Mesodermal cell (in vitro differentiated cells): ENCODE measurements at regions not wholly inside any gene's neighbourhood (a gene's known extent, or its start where the extent isn't known, plus 50 kb on each side); places are given as distances from the start of the nearest gene placed in this dataset.

Experiments
- H3K27ac ChIP-seq: 2 replicates; pipeline ENCODE4 v1.7.0; 2013; ENCODE audit warnings: mild to moderate bottlenecking, low read depth, low read length, moderate library complexity; ENCODE audit not compliant: severe bottlenecking
- H3K36me3 ChIP-seq: 2 replicates; pipeline ENCODE4 v1.7.1; 2013; ENCODE audit warnings: mild to moderate bottlenecking, low read length, moderate library complexity; ENCODE audit not compliant: control insufficient read depth, insufficient read depth
- H3K4me1 ChIP-seq: one replicate; pipeline ENCODE4 v1.7.1; 2013; ENCODE audit warnings: mild to moderate bottlenecking, low read length; ENCODE audit not compliant: insufficient read depth, control insufficient read depth, poor library complexity, severe bottlenecking
- H3K4me3 ChIP-seq: 2 replicates; pipeline ENCODE4 v1.7.0; 2013; ENCODE audit warnings: low read length, control low read depth, mild to moderate bottlenecking; ENCODE audit not compliant: insufficient read depth, poor library complexity, severe bottlenecking; ENCODE audit errors: extremely low read depth
- H3K9me3 ChIP-seq: 2 replicates; pipeline ENCODE4 v1.7.1; 2013; ENCODE audit warnings: mild to moderate bottlenecking, low read length, moderate library complexity; ENCODE audit not compliant: control insufficient read depth
- WGBS, 2 experiments: methylation state at CpG; one replicate each; pipeline ENCODE4 v1.1.5; 2013; ENCODE audit warnings: missing lambda C conversion rate in 2 of 2; ENCODE audit not compliant: insufficient coverage in 2 of 2; 5-methylcytosine and 5-hydroxymethylcytosine counted together

DNA sequence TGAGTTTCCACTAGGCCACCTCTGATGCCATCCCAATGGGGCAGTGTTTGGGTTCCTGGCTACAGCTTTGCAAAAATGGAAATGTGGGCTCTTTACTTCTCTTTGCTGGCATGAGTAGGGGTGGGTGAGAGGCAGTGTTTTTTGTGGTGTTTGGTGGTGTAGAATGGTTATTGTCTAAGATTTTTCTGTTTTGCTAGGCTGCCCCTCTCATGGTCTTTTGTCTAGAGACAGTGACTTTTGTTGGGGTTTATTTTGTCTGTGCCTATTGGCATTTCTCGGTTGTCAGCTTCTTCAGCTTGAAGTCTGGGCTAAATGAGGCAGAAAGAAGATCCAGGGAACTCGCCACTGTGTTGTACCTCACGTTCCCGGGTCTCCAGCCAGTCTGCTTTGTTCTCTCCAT is 112.1 kb downstream of the CENPF start:
- Histone ChIP-seq H3K36me3 (no peaks in the 10 kb centered on the region), H3K4me1 (no peaks in the 10 kb centered on the region), H3K9me3 (no peaks in the 10 kb centered on the region), H3K27ac (no peak overlapping the region), H3K4me3 (no peak overlapping the region)
- 92 to 100% methylated on average over 1 to 2 of the region's 4 CpGs for WGBS, 2 experiments

DNA sequence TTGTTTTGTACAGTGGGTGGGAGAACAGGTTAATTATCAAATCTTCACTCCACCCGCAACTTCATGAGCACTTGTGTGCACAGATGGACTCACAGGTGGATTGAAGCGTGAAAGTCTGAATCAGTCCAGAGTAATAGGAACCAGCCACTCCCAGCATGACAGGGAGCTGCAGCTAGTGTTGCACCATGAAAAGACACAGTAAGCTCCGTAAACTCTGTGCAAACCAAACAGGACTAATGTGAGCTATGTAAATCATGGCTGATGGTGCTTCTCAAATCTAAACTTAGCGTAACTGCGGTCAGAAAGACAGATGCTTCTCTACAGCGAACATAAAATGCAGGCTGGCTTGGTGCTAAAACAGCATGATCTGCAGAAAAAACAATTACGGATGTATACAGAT is 114.4 kb downstream of the CENPF start:
- Histone ChIP-seq H3K4me1 (no peaks in the 10 kb centered on the region), H3K36me3 (no peaks in the 10 kb centered on the region), H3K4me3 (no peak overlapping the region), H3K27ac (no peak overlapping the region), H3K9me3 (no peaks in the 10 kb centered on the region)
- WGBS, 2 experiments, result 90 to 92% methylated on average over 6 to 7 of the region's 7 CpGs

DNA sequence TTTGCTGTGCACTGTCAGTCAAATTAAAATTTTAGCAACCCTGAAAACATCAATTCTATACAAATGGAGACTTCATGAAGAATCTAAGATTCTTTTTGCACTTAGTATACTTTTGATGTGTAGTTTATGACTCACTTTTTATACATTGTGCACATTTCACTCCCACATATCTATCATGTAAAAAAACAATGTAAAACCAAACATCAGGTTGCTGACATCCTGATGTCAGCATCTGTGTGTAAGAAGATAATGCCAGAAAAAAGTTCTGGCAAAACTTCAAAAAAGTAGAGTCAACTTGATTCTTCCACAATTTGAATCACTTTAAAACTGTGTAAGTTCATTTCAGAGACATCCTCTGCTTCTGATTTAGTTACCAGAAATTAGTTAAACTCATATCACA is 115.7 kb downstream of the CENPF start:
- Histone ChIP-seq H3K9me3 (no peaks in the 10 kb centered on the region), H3K4me1 (no peaks in the 10 kb centered on the region), H3K27ac (no peak overlapping the region), H3K4me3 (no peak overlapping the region), H3K36me3 (no peaks in the 10 kb centered on the region)

DNA sequence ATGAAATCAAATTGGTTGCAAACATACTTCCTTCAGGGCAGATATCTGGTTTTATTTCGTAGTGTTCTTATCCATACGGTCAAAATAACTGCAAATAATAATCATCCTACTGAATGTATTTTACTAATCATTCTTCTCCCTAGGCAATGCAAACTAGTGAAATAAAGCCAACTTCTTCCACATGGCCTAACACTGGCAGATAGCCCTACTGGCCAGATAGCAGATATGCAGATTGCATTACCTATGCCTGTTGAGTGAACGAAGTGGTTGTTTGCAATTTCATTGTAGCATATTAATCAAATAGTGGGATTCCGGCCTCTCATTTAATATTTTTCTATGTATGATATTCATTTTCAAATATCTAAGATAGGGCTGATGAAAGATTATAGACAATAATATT is 116.2 kb downstream of the CENPF start:
- H3K9me3 ChIP-seq, result no peaks in the 10 kb centered on the region
- 58 to 80% methylated on average over 2 of the region's 4 CpGs for WGBS, 2 experiments
- H3K27ac ChIP-seq, result no peak overlapping the region
- H3K4me1 ChIP-seq, result no peaks in the 10 kb centered on the region
- no peaks in the 10 kb centered on the region for H3K36me3 ChIP-seq
- H3K4me3 ChIP-seq, result no peak overlapping the region

DNA sequence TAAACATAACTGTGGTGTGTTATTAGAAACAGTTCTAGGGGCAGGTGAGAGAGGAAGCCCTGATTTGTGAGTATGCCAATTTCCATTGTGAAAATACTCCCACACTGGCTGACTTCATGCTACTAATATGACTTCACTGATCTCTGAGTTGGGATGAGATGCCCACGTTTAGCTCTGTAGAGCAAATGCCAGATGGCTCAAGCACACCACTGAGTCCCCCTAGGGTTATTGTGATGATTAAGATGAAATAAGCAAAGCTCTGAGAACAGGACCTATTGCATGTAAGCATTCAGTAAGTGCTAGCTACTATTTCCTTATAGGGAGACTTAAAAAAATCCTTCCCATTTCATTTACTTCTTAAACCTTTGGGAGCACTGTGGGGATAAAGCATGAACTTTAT is 117.6 kb downstream of the CENPF start:
- Histone ChIP-seq H3K36me3 (no peaks in the 10 kb centered on the region), H3K4me1 (no peaks in the 10 kb centered on the region), H3K4me3 (no peak overlapping the region), H3K9me3 (no peaks in the 10 kb centered on the region), H3K27ac (no peak overlapping the region)
- 60% methylated on average over 1 of the region's 1 CpG; no CpG with 5 or more reads in 1 of the 2 experiments for WGBS, 2 experiments

DNA sequence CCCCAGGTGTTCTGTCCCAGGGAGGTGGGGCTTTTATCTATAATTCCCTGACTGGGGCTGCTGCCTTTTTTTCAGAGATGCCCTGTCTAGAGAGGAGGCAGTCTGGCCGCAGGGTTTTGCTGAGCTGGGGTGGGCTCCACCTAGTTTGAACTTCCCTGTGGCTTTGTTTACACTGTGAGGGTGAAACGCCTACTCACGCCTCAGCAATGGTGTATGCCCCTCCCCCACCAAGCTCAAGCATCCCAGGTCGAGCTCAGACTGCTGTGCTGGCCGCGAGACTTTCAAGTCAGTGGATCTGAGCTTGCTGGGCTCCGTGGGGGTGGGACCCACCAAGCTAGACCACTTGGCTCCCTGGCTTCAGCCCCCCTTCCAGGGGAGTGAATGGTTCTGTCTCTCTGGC is 124.3 kb downstream of the CENPF start:
- Histone ChIP-seq H3K4me1 (no peaks in the 10 kb centered on the region), H3K27ac (no peak overlapping the region), H3K36me3 (no peaks in the 10 kb centered on the region), H3K9me3 (no peaks in the 10 kb centered on the region), H3K4me3 (no peak overlapping the region)
- 26 to 47% methylated on average over 7 of the region's 7 CpGs for WGBS, 2 experiments

DNA sequence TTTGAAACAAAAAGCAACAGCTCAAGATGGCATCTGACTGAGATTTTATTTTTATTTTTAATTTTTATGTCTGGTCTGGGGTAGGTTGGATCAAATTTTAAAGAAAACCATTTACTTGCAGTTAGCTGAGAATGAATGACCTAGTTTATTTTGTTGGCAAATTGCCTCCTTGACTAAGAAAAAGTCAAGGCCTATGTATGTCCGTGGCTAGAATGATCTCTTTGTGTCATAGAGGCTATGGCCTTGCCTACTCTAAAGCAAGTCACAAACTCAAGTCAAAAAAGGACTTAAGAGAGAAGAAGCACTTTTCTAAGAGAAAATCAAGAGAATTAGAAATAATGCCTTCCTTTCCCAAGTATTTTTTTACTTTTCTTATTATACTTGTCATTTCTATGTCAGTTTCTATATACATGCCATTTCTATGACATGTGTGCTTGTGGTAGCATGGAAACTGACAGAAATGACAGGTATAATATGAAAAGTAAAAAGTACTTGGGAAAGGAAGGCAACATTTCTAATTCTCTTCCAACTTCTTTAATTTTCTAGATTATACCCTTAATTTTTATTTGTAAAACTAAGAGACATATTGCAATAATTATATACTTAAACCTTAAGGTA is 136.7 kb downstream of the CENPF start:
- Histone ChIP-seq H3K4me1 (no peaks in the 10 kb centered on the region), H3K27ac (no peak overlapping the region)
- no CpG with 5 or more reads among the region's 1 CpG for WGBS, 2 experiments

GRCh38 chr1:214740471-214740870 is 137.5 kb downstream of the CENPF start:
- WGBS, 2 experiments, result no CpG with 5 or more reads among the region's 2 CpGs

More for the DNA sequence above, 136.7 kb downstream of the CENPF start:
- Histone ChIP-seq H3K9me3 (no peaks in the 10 kb centered on the region), H3K4me3 (no peak overlapping the region), H3K36me3 (no peaks in the 10 kb centered on the region)

GRCh38 chr1:214747050-214747635 is 144.1 kb downstream of the CENPF start:
- WGBS, 2 experiments, result 93 to 100% methylated on average over 2 of the region's 5 CpGs
- no peaks in the 10 kb centered on the region for H3K36me3 ChIP-seq
- H3K9me3 ChIP-seq, result no peaks in the 10 kb centered on the region
- no peak overlapping the region for H3K27ac ChIP-seq
- H3K4me1 ChIP-seq, result no peaks in the 10 kb centered on the region
- no peak overlapping the region for H3K4me3 ChIP-seq

More at GRCh38 chr1:214740471-214740870, 137.5 kb downstream of the CENPF start:
- no peaks in the 10 kb centered on the region for H3K36me3 ChIP-seq
- H3K4me1 ChIP-seq, result no peaks in the 10 kb centered on the region
- H3K27ac ChIP-seq, result no peak overlapping the region
- no peak overlapping the region for H3K4me3 ChIP-seq
- no peaks in the 10 kb centered on the region for H3K9me3 ChIP-seq

DNA sequence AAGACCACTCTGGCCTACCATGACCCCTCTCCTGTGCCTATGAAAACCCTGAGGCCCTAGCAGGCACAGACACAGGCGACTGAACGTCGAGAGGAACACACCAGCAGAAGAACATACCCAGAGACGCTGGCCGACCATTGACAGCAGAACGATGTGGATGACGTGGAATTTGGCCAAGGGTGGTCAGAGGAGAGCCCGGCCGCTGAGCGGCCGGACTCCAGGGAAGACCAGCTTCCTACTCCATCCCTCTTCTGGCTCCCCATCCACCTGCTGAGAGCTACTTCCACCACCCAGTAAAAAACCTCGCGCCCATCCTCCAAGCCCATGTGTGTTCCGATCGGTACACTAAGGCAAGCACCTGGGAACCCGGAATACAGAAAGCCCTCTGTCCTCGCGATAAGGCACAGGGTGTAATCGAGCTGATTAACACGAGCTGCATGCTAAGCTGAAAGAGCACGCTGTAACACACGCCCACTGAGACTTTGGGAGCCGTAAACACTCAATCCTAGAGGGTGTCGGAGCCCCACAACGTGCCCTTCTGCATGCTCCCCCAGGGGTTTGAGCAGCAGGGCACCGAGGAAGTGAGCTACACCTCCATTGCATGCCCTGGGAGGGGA is 150.3 kb downstream of the CENPF start:
- Histone ChIP-seq H3K36me3 (no peaks in the 10 kb centered on the region), H3K4me3 (no peak overlapping the region), H3K4me1 (no peaks in the 10 kb centered on the region), H3K9me3 (no peaks in the 10 kb centered on the region), H3K27ac (no peak overlapping the region)
- 92 to 93% methylated on average over 24 to 25 of the region's 26 CpGs for WGBS, 2 experiments

- Histone ChIP-seq H3K9me3 (peaks cover 7% of the 10 kb centered on the region), H3K27ac (no peak overlapping the region), H3K4me3 (no peak overlapping the region), H3K36me3 (no peaks in the 10 kb centered on the region), H3K4me1 (no peaks in the 10 kb centered on the region)
- WGBS, 2 experiments, result 88% methylated on average over 1 of the region's 1 CpG; no CpG with 5 or more reads in 1 of the 2 experiments
These were observed 158.0 kb downstream of the CENPF start for GRCh38 chr1:214761030-214761429.
